Activated naive CD4-positive, alpha-beta T cell treated with anti-CD3 and anti-CD28 coated beads for 36 hours (primary cell): ENCODE measurements at regions not wholly inside any gene's neighbourhood (a gene's known extent, or its start where the extent isn't known, plus 50 kb on each side); places are given as distances from the start of the nearest gene placed in this dataset.

Experiments used
- CTCF ChIA-PET: fragments of 350-600 bp; sonication (Branson Sonifier 250); formaldehyde crosslinking; loops from one replicate; lab custom pipeline; 2021; ENCODE audit warnings: antibody characterized with exemption; lab: Charles Lee
- DNase-seq: peaks from one replicate; pipeline ENCODE4 v3.0.0-alpha.2; 2020
- H3K27ac Mint-ChIP-seq: one replicate; pipeline ENCODE4 v1.8.0; 2021; ENCODE audit warnings: mild to moderate bottlenecking, mixed read lengths
- H3K27me3 Mint-ChIP-seq: one replicate; pipeline ENCODE4 v1.8.0; 2021; ENCODE audit warnings: low read depth, mixed read lengths
- H3K36me3 Mint-ChIP-seq: one replicate; pipeline ENCODE4 v1.8.0; 2021; ENCODE audit warnings: low read depth, mixed read lengths
- H3K4me1 Mint-ChIP-seq: one replicate; pipeline ENCODE4 v1.8.0; 2021; ENCODE audit warnings: low read depth, mixed read lengths
- H3K4me3 Mint-ChIP-seq: one replicate; pipeline ENCODE4 v1.8.0; 2021; ENCODE audit warnings: mild to moderate bottlenecking, moderate library complexity, mixed read lengths
- H3K9me3 Mint-ChIP-seq: one replicate; pipeline ENCODE4 v1.8.0; 2021; ENCODE audit warnings: mixed read lengths
- intact Hi-C: fragments of 100-400 bp; cut with micrococcal nuclease; formaldehyde crosslinking; loops from one replicate; pipeline ENCODE4 v1.15.1; 2023

GRCh38 chr17:65346166-65346565 lies 209.0 kb downstream of the RGS9 start:
- no peaks in the 10 kb centered on the region for H3K36me3 Mint-ChIP-seq
- DNase-seq = no peak
- H3K27ac Mint-ChIP-seq = no peak overlapping the region
- CTCF ChIA-PET = interaction anchor here (1.0 kb wide), 1 partner anchor 52 kb away, joined by 3 read pairs; no protein-coding TSS in a partner anchor
- intact Hi-C loops = no loop called here
- H3K4me1 Mint-ChIP-seq = peaks cover 12% of the 10 kb centered on the region
- no peaks in the 10 kb centered on the region for H3K27me3 Mint-ChIP-seq
- no peak overlapping the region for H3K4me3 Mint-ChIP-seq
- peaks cover 5% of the 10 kb centered on the region for H3K9me3 Mint-ChIP-seq

GRCh38 chr17:65345261-65346005 lies 208.3 kb downstream of the RGS9 start:
- H3K4me1 Mint-ChIP-seq = peaks cover 12% of the 10 kb centered on the region
- H3K9me3 Mint-ChIP-seq = peaks cover 9% of the 10 kb centered on the region
- no peaks in the 10 kb centered on the region for H3K27me3 Mint-ChIP-seq
- H3K36me3 Mint-ChIP-seq = no peaks in the 10 kb centered on the region
- DNase-seq = peak; percentile 23
- CTCF ChIA-PET = interaction anchor here (0.6 to 1.0 kb wide), 3 partner anchors 51 to 131 kb away, joined by 3 read pairs; no protein-coding TSS in a partner anchor
- peak overlapping the region; percentile 5 for H3K4me3 Mint-ChIP-seq
- peak overlapping the region; percentile 44 for H3K27ac Mint-ChIP-seq
- intact Hi-C loops = no loop called here

- H3K4me1 Mint-ChIP-seq = peaks cover 7% of the 10 kb centered on the region
- DNase-seq = no peak
- intact Hi-C loops = no loop called here
Measured at GRCh38 chr17:65340401-65340800, 203.2 kb downstream of the RGS9 start.

DNA sequence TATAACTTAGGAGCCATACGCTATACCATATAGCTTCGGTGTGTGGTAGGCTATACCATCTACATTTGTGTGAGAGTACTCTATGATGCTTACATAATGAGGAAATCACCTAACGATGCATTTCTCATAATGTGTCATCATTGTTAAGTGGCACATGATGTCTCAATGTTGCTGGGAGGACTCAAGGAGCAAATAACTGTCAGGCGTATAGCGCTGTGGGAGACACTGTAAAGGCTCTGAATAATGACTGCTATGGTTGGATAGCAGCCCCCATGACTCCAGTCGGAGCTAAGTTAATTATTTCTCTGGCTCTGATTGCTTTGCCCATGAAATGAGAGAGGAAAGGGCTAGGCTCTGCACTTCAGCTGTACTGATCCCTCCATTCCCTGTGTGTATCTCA lies 197.2 kb downstream of the RGS9 start:
- H3K4me1 Mint-ChIP-seq = no peaks in the 10 kb centered on the region
- no peak for DNase-seq
- CTCF ChIA-PET = no interaction called here
- peaks cover 6% of the 10 kb centered on the region for H3K9me3 Mint-ChIP-seq
- intact Hi-C loops = no loop called here
- H3K36me3 Mint-ChIP-seq = peaks cover 1% of the 10 kb centered on the region
- H3K4me3 Mint-ChIP-seq = no peak overlapping the region
- H3K27ac Mint-ChIP-seq = no peak overlapping the region
- H3K27me3 Mint-ChIP-seq = peaks cover 3% of the 10 kb centered on the region

More at GRCh38 chr17:65340401-65340800, 203.2 kb downstream of the RGS9 start:
- Mint-ChIP-seq H3K27me3 (no peaks in the 10 kb centered on the region), H3K27ac (no peak overlapping the region), H3K9me3 (peaks cover 11% of the 10 kb centered on the region), H3K4me3 (no peak overlapping the region), H3K36me3 (peaks cover 1% of the 10 kb centered on the region)
- CTCF ChIA-PET = interaction anchor here (1.0 kb wide), 1 partner anchor 46 kb away, joined by 3 read pairs; no protein-coding TSS in a partner anchor

DNA sequence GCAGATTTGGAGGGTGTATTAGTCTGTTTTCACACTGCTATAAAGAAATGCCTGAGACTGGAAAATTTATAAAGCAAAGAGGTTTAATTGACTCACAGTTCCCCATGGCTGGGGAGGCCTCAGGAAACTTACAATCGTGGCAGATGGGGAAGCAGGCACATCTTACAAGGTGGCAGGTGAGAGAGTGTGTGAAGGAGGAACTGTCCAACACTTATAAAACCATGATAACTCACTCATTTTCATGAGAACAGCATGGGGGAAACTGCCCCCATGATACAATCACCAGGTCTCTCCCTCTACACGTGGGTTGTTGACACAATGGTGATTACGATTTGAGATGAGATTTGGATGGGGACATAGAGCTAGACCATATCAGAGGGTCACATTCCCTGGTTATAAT lies 195.6 kb downstream of the RGS9 start:
- DNase-seq = no peak
- Mint-ChIP-seq H3K27me3 (peaks cover 3% of the 10 kb centered on the region), H3K9me3 (peaks cover 2% of the 10 kb centered on the region), H3K27ac (no peak overlapping the region), H3K4me3 (no peak overlapping the region), H3K4me1 (no peaks in the 10 kb centered on the region), H3K36me3 (no peaks in the 10 kb centered on the region)
- intact Hi-C loops = no loop called here
- CTCF ChIA-PET = no interaction called here

- intact Hi-C loops = no loop called here
- H3K4me3 Mint-ChIP-seq = no peak overlapping the region
- CTCF ChIA-PET = no interaction called here
- no peaks in the 10 kb centered on the region for H3K9me3 Mint-ChIP-seq
- H3K4me1 Mint-ChIP-seq = no peaks in the 10 kb centered on the region
- H3K27ac Mint-ChIP-seq = no peak overlapping the region
- H3K27me3 Mint-ChIP-seq = peaks cover 3% of the 10 kb centered on the region
- no peaks in the 10 kb centered on the region for H3K36me3 Mint-ChIP-seq
- DNase-seq = no peak
Measured at GRCh38 chr17:65332375-65332774, 195.2 kb downstream of the RGS9 start.

DNA sequence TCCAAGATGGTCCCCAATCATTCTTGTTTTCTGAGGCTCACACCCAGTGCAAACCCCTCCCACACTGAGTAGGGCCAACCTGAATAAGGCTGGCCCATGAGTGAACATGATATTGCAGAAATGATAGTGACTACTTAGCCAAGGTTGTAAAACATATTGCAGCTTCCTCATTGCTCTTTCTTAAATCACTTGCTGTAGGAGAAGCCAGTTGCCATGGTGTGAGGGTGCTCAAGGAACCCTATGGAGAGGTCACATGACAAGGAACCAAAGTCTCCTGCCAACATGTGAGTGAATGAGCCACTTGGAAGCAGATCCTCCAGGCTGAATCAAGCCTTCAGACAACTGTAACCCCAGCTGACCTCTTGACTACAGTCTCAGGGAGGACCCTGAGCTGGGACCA lies 191.4 kb downstream of the RGS9 start:
- Mint-ChIP-seq H3K4me1 (no peaks in the 10 kb centered on the region), H3K9me3 (no peaks in the 10 kb centered on the region), H3K36me3 (no peaks in the 10 kb centered on the region), H3K27me3 (peaks cover 3% of the 10 kb centered on the region), H3K27ac (no peak overlapping the region), H3K4me3 (no peak overlapping the region)
- DNase-seq = no peak
- intact Hi-C loops = no loop called here
- CTCF ChIA-PET = no interaction called here

GRCh38 chr17:65324611-65325342 lies 187.6 kb downstream of the RGS9 start:
- Mint-ChIP-seq H3K9me3 (no peaks in the 10 kb centered on the region), H3K36me3 (no peaks in the 10 kb centered on the region), H3K27me3 (no peaks in the 10 kb centered on the region), H3K4me3 (no peak overlapping the region), H3K27ac (no peak overlapping the region), H3K4me1 (no peaks in the 10 kb centered on the region)
- intact Hi-C loops = no loop called here
- DNase-seq = no peak
- CTCF ChIA-PET = no interaction called here

DNA sequence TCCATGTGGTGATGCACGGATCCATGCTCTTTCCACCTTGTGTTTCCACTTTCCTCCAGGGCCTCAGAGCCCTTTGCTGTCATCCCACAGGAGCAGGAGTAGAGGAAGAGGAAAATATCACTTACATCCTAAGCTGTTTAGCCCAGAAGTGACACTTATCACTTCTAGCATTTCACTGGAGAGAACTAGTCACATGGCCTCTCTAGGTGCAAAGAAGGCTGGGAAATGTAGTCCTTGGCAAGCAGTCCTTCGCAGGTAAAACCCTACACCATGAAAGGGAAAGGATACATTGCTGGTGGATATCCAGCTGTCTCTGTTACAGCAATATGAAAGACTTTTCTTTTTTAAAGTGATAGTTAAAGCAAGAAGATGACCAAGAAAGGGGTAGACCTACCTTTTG lies 185.9 kb downstream of the RGS9 start:
- intact Hi-C loops = no loop called here
- Mint-ChIP-seq H3K4me3 (no peak overlapping the region), H3K27me3 (no peaks in the 10 kb centered on the region), H3K27ac (no peak overlapping the region), H3K36me3 (no peaks in the 10 kb centered on the region), H3K9me3 (no peaks in the 10 kb centered on the region), H3K4me1 (no peaks in the 10 kb centered on the region)
- CTCF ChIA-PET = no interaction called here
- no peak for DNase-seq

GRCh38 chr17:65320820-65321219 lies 183.7 kb downstream of the RGS9 start:
- intact Hi-C loops = no loop called here
- Mint-ChIP-seq H3K4me1 (no peaks in the 10 kb centered on the region), H3K4me3 (no peak overlapping the region), H3K9me3 (no peaks in the 10 kb centered on the region), H3K36me3 (no peaks in the 10 kb centered on the region), H3K27ac (no peak overlapping the region), H3K27me3 (peaks cover 5% of the 10 kb centered on the region)
- CTCF ChIA-PET = no interaction called here
- DNase-seq = no peak

DNA sequence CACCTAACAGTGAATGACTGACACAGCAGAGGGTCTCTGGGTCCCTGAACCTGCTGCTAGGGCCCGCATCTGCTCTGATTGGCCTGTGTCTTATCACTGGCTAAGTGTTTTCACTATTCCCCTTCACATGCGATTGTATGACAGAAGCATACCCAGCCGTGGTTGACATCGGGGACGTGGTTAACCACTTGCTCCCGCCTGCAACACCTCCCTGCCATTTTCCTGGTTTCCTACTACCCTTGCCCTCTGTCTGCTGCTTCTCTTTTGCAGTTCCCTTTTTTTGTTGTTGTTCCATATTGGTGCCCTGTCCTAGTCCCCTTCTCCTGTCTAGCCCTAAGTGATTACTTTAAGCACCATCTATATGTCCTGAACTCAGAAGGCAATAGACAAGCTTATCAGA lies 177.0 kb downstream of the RGS9 start:
- H3K4me3 Mint-ChIP-seq = no peak overlapping the region
- no peaks in the 10 kb centered on the region for H3K9me3 Mint-ChIP-seq
- CTCF ChIA-PET = no interaction called here
- H3K36me3 Mint-ChIP-seq = no peaks in the 10 kb centered on the region
- peaks cover 16% of the 10 kb centered on the region for H3K27me3 Mint-ChIP-seq
- no peak overlapping the region for H3K27ac Mint-ChIP-seq
- H3K4me1 Mint-ChIP-seq = peaks cover 4% of the 10 kb centered on the region
- DNase-seq = no peak
- intact Hi-C loops = no loop called here

GRCh38 chr17:65312718-65313377 lies 175.7 kb downstream of the RGS9 start:
- no peak for DNase-seq
- Mint-ChIP-seq H3K27ac (no peak overlapping the region), H3K36me3 (no peaks in the 10 kb centered on the region), H3K4me1 (peaks cover 4% of the 10 kb centered on the region), H3K4me3 (no peak overlapping the region), H3K9me3 (no peaks in the 10 kb centered on the region), H3K27me3 (peaks cover 19% of the 10 kb centered on the region)
- intact Hi-C loops = no loop called here
- CTCF ChIA-PET = interaction anchor here (0.9 kb wide), 1 partner anchor 20 kb away, joined by 3 read pairs; no protein-coding TSS in a partner anchor
